HG02763 (cell line): ENCODE measurements at regions not wholly inside any gene's neighbourhood (a gene's known extent, or its start where the extent isn't known, plus 50 kb on each side); places are given as distances from the start of the nearest gene placed in this dataset.

Experiments used
- ATAC-seq: cut with Tn5 transposase; IDR thresholded peaks from one replicate; pipeline ENCODE4 v1.9.1; 2021; ENCODE audit warnings: mild to moderate bottlenecking, moderate library complexity; ENCODE audit not compliant: unreplicated experiment

DNA sequence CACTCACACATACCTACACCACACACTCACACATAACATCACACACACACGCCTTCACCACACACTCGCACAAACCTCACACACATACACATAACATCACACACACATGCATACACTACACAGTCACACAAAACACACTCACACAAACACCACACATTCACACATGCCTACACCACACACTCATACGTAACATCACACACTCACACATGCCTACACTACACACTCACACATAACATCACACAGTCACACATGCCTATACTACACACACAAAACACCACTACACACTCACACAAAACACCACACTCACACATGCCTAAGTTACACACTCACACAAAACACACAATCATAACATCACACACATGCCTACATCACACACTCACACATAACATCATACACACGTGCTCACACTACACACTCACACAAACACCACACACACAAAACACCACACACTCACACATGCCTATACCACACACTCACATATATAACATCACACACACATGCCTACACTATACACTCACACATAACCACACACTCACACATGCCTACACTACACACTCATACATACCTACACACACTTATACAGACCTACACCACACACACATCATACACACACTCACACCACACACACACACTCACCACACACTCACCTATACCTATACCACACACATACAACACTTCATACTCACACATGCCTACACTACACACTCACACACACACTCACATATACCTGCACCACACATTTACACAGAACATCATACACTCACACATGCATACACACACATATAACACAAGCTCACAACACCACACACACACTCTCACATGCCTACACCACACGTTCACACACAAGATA lies 383.5 kb downstream of the C6orf118 start:
- ATAC-seq: no peak

DNA sequence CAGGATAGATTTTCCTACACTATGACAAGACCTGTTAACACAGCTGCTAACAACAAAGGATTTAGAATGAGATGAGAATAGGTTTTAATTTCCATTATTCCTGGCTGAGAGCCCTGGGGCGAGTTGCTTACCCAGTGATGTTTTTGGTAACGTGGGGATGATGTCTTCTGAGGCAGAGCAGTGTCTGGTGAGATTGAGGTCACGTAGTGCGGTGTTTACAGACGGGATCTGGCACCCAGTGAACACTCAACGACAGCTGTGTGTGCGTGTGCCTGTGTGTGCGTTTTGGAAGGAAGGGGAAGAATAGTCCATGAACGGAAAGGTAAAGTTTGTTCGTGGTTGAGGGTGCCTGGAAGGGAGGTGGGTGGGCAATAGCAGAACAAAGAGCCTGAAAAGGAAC lies 384.7 kb downstream of the C6orf118 start:
- no peak for ATAC-seq

DNA sequence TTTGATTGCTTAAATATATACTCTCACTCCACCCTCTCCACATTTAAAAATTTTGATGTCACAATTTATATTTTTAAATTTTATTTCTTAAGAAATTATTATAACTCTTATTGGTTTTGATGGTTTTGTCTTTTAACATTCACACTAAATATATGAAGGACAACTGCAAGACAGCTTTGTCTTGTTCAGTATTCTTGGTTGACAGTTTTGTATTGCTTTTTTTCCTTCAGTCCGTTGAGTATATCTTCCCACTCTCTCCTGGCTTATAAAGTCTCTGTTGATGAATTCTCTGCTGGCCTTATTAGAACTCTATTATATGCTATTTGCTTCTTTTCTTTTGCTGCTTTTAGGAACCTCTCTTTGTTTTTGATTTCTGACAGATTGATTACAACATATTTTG lies 392.2 kb downstream of the C6orf118 start:
- ATAC-seq: no peak

DNA sequence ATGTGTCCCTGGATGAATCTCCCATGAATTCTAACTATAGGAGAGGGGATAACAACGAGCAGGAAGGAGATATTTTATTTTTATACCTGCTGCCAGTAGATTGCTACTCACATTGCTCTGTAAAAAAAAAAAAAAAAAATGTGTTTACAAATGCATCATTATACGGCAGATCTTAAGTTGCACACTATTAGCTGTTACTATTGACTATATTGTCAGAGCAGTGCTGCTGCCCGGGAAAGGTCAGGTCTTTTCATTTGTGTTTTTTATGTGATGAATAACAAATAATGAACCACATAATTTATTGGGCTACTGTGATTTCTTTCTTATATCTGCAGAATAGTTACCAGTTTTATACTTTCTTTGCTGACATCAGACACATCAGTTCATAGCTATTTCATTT lies 393.3 kb downstream of the C6orf118 start:
- no peak for ATAC-seq

DNA sequence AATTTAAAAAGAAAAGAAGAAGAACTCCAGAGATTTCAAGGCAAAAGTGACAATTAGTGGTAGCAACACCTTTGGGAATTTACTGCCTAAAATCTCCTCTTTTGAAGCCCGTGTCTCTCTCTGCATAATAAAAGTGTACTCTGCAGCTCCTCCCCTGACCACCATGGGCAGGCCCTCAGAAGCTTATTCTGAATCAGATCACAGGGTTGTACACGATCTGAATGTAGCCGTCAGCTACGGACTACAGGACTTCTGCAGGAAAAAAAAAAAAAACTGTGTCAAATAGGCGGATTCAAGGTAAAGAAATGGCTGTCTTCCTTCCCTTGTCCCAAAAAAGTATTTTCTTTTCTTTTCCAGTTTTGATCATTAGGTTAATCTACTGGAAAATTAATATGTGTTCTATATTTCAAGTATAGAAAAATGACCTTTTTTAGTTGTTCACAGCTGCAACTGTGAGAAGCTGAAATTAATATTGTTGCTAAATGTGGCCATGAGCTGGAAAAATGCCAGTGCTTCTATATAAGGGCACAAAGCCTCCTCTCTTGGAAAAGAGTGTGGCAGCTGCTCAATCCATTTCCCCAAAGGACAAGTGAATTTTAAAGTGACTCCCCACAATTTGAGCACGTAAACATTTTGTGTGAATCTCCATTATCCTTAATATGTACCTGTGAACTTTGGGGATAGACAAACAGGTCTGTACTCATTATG lies 397.4 kb downstream of the C6orf118 start:
- no peak for ATAC-seq

DNA sequence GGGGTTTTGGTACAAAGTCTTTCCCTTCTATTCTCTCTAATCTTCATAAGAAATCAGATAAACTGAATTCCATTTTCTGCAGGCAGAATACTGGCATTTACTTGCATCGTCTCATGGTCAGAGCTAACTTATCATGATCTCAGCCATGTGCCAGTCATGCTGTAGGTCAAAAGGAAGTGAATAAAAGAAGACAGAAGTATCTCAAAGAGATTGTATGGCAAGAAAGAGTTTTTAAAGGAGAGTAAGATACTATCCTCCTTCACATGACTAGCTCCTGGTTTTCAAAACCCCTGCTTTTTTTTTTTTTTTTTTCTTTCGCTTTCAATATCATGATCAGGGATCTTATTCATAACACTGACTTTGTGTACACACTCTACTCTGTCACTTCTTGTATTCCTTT lies 398.3 kb downstream of the C6orf118 start:
- ATAC-seq: no peak

DNA sequence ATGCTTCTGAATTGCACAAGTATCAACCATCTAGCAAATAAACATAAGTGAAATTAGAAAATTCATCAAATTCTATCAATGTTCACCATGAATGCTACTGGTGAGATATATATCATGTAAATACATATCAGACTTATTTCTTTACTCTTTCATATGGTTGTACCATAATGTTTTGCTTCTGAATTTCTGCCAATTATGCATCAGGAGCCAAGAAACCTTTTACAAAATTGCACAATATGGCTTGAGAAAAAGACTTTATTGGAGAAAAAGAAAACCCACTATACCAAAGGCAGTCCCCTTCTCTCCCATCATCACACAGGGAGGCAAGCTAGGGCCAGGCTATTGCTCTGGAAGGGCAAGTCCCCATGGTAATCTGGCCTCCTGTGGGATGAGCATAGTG lies 402.6 kb downstream of the C6orf118 start:
- ATAC-seq: no peak

DNA sequence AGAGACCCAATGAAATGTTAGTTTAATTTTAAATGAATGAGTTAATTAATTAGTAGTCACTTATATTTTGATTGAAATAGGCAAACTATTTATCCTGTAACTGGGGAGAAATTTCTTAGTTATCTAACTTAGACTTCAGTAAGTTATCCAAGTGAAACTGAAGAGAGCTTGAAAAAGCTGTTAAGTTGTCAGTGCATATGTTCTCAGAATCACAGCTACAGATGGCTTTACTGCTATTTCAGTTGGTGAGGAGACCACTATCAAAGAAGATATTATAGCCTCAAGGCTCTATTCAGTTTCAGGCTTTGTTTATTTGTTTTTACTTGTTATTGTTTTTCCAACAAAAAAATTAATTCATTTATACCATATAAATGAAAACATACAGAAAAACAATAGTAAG lies 404.1 kb downstream of the C6orf118 start:
- no peak for ATAC-seq

DNA sequence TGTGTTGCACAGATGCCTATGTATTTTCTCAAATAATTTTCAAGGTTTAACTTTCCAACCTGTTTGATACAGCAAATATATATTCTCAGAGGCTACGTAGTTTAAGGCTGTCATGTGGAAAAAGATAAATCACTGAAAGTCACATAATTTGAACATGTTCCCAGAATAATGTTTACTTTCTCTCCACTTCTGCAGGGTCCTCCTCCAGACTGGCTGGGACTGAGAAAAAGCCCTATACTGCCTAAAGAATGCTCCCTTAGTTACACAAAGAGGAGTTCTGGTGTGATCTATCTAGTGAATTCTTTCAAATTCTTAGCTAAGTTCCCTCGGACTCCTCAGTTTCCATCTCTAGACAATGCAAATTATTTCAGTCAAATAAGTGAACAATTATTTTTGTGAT lies 411.0 kb downstream of the C6orf118 start:
- ATAC-seq: no peak

DNA sequence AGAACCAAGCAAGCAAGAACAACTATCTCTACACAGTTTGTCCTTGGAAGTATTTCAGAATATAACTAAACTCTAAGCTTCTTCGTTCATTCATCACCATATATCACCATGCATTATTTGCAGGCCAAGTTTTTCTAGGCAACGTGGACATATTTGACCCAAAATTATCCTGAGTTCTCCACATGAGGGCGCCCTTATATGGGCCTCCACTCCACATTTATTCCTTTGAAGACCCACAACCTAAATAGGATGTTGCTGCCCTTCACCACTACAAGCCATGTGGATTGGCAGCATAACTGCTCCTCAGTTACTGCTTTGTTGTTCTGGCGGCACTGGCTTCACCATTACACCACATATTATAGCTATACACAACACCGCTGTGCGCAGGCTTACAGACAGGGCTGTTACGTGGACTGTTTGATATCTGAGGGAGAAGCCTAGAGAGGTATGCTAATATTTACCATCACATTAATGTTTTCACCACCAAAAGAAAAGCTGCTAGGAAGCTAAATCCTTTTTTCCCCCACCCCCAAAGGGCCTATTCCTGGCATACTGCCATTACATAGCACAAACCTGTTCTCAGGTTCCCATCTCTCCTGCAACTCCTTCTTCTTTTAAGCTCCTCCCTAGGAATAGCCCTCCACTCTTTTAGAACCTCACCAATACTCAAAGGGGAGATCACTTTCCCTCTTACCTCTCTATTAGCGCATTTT lies 411.7 kb downstream of the C6orf118 start:
- ATAC-seq: no peak

DNA sequence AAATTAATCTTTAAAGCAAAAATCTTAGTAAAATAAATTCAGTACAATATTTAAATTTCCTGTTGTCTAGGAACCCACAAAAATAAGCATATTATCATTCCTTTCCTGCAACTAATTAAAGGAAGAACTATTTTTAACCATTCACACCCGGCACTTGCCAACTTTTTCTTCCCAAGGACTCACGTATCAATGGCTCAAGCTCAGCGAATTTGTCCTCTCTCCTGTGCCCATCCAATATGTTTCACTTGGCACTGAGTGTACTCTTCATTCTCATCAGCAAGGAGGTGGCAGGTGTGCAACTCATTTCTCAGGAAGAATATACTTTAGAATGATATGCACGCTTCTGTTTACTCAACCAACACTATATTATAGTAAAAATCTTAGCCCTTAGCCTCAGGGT lies 419.4 kb downstream of the C6orf118 start:
- no peak for ATAC-seq

DNA sequence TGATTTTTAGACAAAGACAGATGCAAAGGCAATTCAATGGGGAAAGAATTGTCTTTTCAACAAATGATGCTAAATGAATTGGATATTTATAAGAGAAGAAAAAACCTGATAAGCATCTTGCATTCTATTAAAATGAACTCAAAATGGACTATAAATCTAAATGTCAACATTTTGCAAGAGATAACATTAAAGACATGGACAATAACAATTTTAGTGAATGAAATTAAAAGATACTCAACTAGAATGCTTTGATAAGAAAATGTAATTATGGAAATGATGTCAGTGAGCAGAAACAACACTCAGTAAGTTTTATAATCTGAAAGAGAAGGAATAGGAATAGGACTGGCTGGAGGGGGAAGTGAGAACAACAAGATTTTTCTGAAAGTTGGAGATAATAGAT lies 421.7 kb downstream of the C6orf118 start:
- no peak for ATAC-seq

DNA sequence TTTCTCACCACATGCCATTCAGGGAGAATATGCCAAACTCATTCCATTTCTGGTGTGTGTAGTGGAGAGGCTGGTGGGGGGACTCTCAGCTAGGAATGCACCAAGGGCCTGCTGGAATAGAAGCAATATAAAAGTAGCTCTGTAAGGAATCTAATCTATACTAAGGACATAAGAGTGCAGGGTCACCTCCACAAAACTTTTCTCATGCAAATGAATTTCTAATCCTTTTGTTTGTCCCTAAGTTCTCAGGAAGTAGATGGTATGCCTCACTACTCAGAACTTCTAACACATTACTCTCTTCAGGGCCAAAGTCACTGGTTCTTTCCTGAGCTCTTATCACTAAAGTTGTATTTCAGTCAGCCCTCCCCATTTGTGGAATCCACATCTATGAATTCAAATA lies 427.2 kb downstream of the C6orf118 start:
- no peak for ATAC-seq

DNA sequence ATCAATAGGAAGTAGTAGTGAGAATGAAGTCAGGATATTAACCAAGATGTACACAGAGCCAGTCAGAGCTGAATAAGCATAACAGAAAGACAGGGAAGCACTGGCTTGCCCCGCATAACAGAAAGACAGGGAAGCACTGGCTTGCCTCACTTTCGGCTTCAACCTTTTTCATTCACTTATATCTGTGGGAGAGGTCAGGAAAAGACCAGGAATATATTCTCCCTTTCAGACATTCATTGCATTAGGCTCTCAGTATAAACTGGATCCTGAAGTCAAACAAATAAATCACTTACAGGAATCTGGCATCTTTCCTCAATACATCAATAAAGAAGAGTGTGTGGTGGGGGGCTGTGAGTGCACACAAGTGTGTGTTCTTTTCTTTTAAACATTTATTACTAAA lies 437.6 kb downstream of the C6orf118 start:
- ATAC-seq: no peak

DNA sequence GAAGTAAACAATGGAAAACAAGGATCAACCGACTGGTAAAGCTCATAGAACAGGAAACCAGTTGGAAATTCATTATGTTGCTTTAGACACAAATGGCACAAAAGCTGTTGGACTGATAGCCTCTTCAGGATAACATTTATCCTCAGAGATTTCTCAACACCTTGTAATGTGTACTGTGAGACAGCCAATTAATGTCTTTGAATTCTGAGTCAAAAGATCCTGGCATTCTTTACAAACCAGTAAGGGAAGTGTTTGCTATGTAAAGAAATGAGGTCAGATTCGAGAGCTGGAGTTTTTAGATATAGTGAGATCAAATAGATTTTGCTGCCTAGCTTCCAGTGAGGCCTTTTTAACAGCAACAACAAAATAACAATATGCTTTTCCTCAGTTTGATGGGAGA lies 439.2 kb downstream of the C6orf118 start:
- no peak for ATAC-seq

DNA sequence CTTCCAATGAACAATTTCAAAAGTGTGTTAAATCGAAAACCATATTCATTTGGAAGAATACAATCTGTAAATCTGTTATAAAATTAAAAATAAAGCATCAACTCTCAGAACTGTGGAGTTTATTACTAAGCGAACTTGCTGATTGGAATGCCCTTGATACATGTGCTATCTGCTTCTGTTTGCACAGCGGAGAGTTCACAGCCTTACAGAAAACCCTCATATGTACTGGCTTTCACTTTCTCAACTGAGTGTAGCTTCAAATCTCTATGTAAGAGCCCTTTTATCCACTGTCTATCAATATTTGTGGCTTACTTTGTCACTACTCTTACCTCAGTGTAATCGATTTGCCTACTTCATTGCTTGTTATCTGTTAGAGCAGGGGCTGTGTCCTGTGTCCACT lies 447.4 kb downstream of the C6orf118 start:
- ATAC-seq: no peak

DNA sequence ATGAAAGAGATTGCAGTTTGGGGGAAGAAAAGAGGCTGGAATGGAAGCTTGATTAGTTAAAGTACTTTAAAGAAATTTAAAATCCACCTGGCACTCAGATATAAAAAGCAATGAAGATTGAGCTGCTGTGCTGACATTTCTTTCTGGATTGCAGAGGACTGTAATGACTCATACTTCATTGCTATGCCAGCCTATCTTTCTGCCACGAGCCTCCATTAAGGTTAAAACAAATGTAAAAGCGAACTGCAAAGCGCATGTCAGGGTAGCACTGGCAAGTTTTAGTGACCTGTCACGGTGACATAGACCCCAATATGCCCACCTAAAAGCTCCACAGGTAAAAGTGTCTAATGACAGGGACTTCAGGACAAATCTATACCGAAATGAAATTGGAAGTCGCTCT lies 449.6 kb downstream of the C6orf118 start:
- ATAC-seq: no peak

DNA sequence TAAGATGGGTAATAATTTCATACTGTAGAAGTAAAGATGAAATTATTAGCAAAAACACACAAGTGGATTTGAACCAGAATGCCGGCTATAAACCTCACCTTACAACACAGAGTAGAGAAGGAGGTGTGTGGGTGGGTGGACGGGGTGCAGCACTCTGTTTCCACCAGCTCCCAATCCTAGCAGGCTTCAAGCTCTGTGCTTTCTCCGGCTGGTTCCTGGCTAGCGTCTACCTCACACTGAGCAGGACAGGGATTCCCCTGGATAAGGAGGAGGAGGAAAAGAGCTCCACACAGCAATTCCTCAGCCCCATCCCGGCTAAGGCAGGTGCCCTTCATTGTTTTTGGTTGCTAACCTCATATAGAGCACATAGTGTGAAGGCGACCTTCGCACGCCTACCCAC lies 453.3 kb downstream of the C6orf118 start:
- ATAC-seq: no peak

DNA sequence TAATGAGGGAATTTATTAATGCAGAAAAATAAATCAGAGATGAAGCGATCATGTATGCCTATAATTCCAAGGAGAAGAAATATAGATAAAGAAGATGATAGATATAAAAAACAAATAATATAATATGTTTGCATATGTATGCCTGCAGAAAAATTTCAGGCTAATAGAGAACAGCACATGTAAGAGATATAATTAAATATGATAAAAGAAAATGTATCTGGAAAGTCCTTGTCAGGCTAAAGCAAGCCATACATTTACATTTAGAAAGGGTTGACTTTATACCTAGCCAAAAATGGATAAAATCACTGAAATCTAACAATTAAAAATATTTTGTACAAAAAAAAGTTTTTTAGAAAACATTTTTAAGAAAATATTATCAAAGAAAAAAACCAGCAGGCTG lies 454.1 kb downstream of the C6orf118 start:
- no peak for ATAC-seq

DNA sequence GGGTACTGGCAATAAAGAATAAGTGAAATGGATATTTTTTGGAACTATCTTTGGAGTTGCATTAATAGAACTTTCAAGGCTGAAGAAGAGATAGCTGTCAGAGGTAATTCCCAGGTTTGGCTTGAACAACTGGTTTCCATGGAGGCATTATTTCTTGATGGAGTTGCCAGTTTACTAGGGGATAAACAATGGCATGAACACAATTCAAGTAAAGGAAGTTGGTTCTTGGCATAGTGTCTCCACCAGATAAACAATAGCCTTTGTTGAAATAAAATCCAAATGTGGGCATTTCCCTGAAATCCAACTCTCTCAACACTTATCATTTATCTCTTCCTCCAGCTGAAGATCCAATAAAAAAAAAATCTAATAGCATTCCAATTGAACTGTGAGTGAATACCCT lies 454.9 kb downstream of the C6orf118 start:
- no peak for ATAC-seq

DNA sequence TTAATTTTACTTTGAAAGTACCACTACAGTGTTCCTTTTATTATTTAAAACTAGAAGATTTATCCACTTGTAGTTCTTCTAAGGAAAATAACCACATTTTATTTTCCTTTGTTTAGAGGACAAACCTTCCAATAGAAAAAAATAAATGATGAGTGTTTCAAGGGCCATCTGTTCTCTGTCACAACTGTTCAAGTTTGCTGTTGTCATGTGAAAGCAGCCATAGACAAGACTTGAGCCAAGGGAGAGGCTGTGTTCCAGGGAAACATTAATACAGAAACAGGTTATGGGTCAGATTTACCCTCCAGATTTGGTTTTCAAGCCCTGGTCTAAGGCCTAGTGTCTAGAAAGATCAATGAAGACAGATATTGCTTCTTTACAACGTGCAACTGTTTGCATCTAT lies 463.6 kb downstream of the C6orf118 start:
- ATAC-seq: no peak

DNA sequence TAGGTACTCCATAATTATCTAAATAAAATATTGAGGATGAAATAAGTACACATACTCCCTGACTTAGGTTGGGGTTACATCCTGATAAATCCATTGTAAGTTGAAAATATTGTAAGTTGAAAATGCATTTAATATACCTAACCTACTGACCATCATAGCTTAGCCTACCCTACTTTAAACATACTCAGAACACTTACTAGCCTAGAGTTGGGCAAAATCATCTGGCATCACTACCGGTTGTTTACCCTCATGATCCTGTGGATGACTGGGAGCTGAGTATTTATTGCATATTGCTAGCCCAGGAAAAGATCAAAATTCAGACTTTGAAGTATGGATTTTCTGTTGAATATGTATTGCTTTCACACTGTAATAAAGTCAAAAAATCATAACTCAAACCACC lies 467.3 kb downstream of the C6orf118 start:
- no peak for ATAC-seq
